ENCODE measurements at regions not wholly inside any gene's neighbourhood (a gene's known extent, or its start where the extent isn't known, plus 50 kb on each side); places are given as distances from the start of the nearest gene placed in this dataset.
"Not testable (repeated sequence)": the region's sequence is repeated elsewhere in the genome, so short reads cannot be mapped to it uniquely, and the experiment has no call there.

GRCh38 chr18:43775591-43775990 lies 498.3 kb upstream of the SYT4 start:
- 100% methylated on average over 2 of the region's 2 CpGs for WGBS
- Histone ChIP-seq H3K9me3 (ENCODE audit: insufficient read depth, low read depth, low read length) (no peaks in the 10 kb centered on the region), H3K27me3 (ENCODE audit: insufficient read depth, low read length) (no peaks in the 10 kb centered on the region), H3K27ac (ENCODE audit: low read depth, low read length) (no peak overlapping the region), H3K9ac (ENCODE audit: low read depth, low read length) (no peak overlapping the region), H3K36me3 (ENCODE audit: insufficient read depth, low read length) (no peaks in the 10 kb centered on the region), H3K4me1 (ENCODE audit: insufficient read depth, low read length) (peaks cover 13% of the 10 kb centered on the region), H3K4me3 (ENCODE audit: low read length) (no peak overlapping the region)

GRCh38 chr18:43776997-43777396 lies 499.7 kb upstream of the SYT4 start:
- peaks cover 13% of the 10 kb centered on the region for H3K4me1 ChIP-seq (ENCODE audit: insufficient read depth, low read length)
- H3K36me3 ChIP-seq (ENCODE audit: insufficient read depth, low read length), result no peaks in the 10 kb centered on the region
- H3K4me3 ChIP-seq (ENCODE audit: low read length), result no peak overlapping the region
- H3K27ac ChIP-seq (ENCODE audit: low read depth, low read length), result no peak overlapping the region
- no peak overlapping the region for H3K9ac ChIP-seq (ENCODE audit: low read depth, low read length)
- no peaks in the 10 kb centered on the region for H3K27me3 ChIP-seq (ENCODE audit: insufficient read depth, low read length)
- 100% methylated on average over 1 of the region's 2 CpGs for WGBS
- no peaks in the 10 kb centered on the region for H3K9me3 ChIP-seq (ENCODE audit: insufficient read depth, low read depth, low read length)

- Histone ChIP-seq H3K9ac (ENCODE audit: low read depth, low read length) (no peak overlapping the region), H3K36me3 (ENCODE audit: insufficient read depth, low read length) (no peaks in the 10 kb centered on the region), H3K27ac (ENCODE audit: low read depth, low read length) (no peak overlapping the region), H3K9me3 (ENCODE audit: insufficient read depth, low read depth, low read length) (no peaks in the 10 kb centered on the region), H3K4me1 (ENCODE audit: insufficient read depth, low read length) (peaks cover 13% of the 10 kb centered on the region), H3K4me3 (ENCODE audit: low read length) (no peak overlapping the region), H3K27me3 (ENCODE audit: insufficient read depth, low read length) (no peaks in the 10 kb centered on the region)
- 93% methylated on average over 2 of the region's 2 CpGs for WGBS
Measured at GRCh38 chr18:43777636-43778304, 500.5 kb upstream of the SYT4 start.

- Histone ChIP-seq H3K9me3 (ENCODE audit: insufficient read depth, low read depth, low read length) (no peaks in the 10 kb centered on the region), H3K36me3 (ENCODE audit: insufficient read depth, low read length) (no peaks in the 10 kb centered on the region), H3K4me3 (ENCODE audit: low read length) (no peak overlapping the region), H3K4me1 (ENCODE audit: insufficient read depth, low read length) (no peaks in the 10 kb centered on the region), H3K9ac (ENCODE audit: low read depth, low read length) (no peak overlapping the region), H3K27me3 (ENCODE audit: insufficient read depth, low read length) (no peaks in the 10 kb centered on the region), H3K27ac (ENCODE audit: low read depth, low read length) (no peak overlapping the region)
- WGBS, result 90% methylated on average over 2 of the region's 2 CpGs
Measured at GRCh38 chr18:43780782-43781340, 503.6 kb upstream of the SYT4 start.

GRCh38 chr18:43785158-43785557 lies 507.9 kb upstream of the SYT4 start:
- Histone ChIP-seq H3K9ac (ENCODE audit: low read depth, low read length) (no peak overlapping the region), H3K9me3 (ENCODE audit: insufficient read depth, low read depth, low read length) (no peaks in the 10 kb centered on the region), H3K27ac (ENCODE audit: low read depth, low read length) (no peak overlapping the region), H3K36me3 (ENCODE audit: insufficient read depth, low read length) (no peaks in the 10 kb centered on the region), H3K27me3 (ENCODE audit: insufficient read depth, low read length) (no peaks in the 10 kb centered on the region), H3K4me1 (ENCODE audit: insufficient read depth, low read length) (no peaks in the 10 kb centered on the region), H3K4me3 (ENCODE audit: low read length) (no peak overlapping the region)
- WGBS, result 85% methylated on average over 1 of the region's 1 CpG

GRCh38 chr18:43786893-43787292 lies 509.6 kb upstream of the SYT4 start:
- no peaks in the 10 kb centered on the region for H3K4me1 ChIP-seq (ENCODE audit: insufficient read depth, low read length)
- H3K4me3 ChIP-seq (ENCODE audit: low read length), result no peak overlapping the region
- WGBS, result 100% methylated on average over 3 of the region's 4 CpGs
- no peaks in the 10 kb centered on the region for H3K9me3 ChIP-seq (ENCODE audit: insufficient read depth, low read depth, low read length)
- no peak overlapping the region for H3K9ac ChIP-seq (ENCODE audit: low read depth, low read length)
- no peaks in the 10 kb centered on the region for H3K36me3 ChIP-seq (ENCODE audit: insufficient read depth, low read length)
- no peaks in the 10 kb centered on the region for H3K27me3 ChIP-seq (ENCODE audit: insufficient read depth, low read length)
- H3K27ac ChIP-seq (ENCODE audit: low read depth, low read length), result no peak overlapping the region

GRCh38 chr18:43787721-43788120 lies 510.4 kb upstream of the SYT4 start:
- not testable (repeated sequence) for H3K36me3 ChIP-seq (ENCODE audit: insufficient read depth, low read length); H3K9me3 ChIP-seq (ENCODE audit: insufficient read depth, low read depth, low read length); H3K27ac ChIP-seq (ENCODE audit: low read depth, low read length); H3K4me1 ChIP-seq (ENCODE audit: insufficient read depth, low read length); H3K9ac ChIP-seq (ENCODE audit: low read depth, low read length); H3K4me3 ChIP-seq (ENCODE audit: low read length); H3K27me3 ChIP-seq (ENCODE audit: insufficient read depth, low read length)

- Histone ChIP-seq H3K4me3 (ENCODE audit: low read length) (no peak overlapping the region), H3K9ac (ENCODE audit: low read depth, low read length) (no peak overlapping the region), H3K36me3 (ENCODE audit: insufficient read depth, low read length) (no peaks in the 10 kb centered on the region), H3K27ac (ENCODE audit: low read depth, low read length) (no peak overlapping the region), H3K9me3 (ENCODE audit: insufficient read depth, low read depth, low read length) (no peaks in the 10 kb centered on the region), H3K27me3 (ENCODE audit: insufficient read depth, low read length) (no peaks in the 10 kb centered on the region), H3K4me1 (ENCODE audit: insufficient read depth, low read length) (no peaks in the 10 kb centered on the region)
- 86% methylated on average over 2 of the region's 3 CpGs for WGBS
Measured at GRCh38 chr18:43789234-43790000, 512.1 kb upstream of the SYT4 start.

GRCh38 chr18:43793910-43794309 lies 516.6 kb upstream of the SYT4 start:
- Histone ChIP-seq H3K9ac (ENCODE audit: low read depth, low read length) (no peak overlapping the region), H3K27me3 (ENCODE audit: insufficient read depth, low read length) (no peaks in the 10 kb centered on the region)
- WGBS, result 100% methylated on average over 1 of the region's 1 CpG

GRCh38 chr18:43794363-43794762 lies 517.1 kb upstream of the SYT4 start:
- Histone ChIP-seq H3K27me3 (ENCODE audit: insufficient read depth, low read length) (no peaks in the 10 kb centered on the region), H3K4me1 (ENCODE audit: insufficient read depth, low read length) (no peaks in the 10 kb centered on the region), H3K9me3 (ENCODE audit: insufficient read depth, low read depth, low read length) (no peaks in the 10 kb centered on the region), H3K36me3 (ENCODE audit: insufficient read depth, low read length) (no peaks in the 10 kb centered on the region), H3K9ac (ENCODE audit: low read depth, low read length) (no peak overlapping the region), H3K4me3 (ENCODE audit: low read length) (no peak overlapping the region), H3K27ac (ENCODE audit: low read depth, low read length) (no peak overlapping the region)
- 96% methylated on average over 2 of the region's 2 CpGs for WGBS

More at GRCh38 chr18:43793910-43794309, 516.6 kb upstream of the SYT4 start:
- Histone ChIP-seq H3K4me1 (ENCODE audit: insufficient read depth, low read length) (no peaks in the 10 kb centered on the region), H3K4me3 (ENCODE audit: low read length) (no peak overlapping the region), H3K36me3 (ENCODE audit: insufficient read depth, low read length) (no peaks in the 10 kb centered on the region), H3K27ac (ENCODE audit: low read depth, low read length) (no peak overlapping the region), H3K9me3 (ENCODE audit: insufficient read depth, low read depth, low read length) (no peaks in the 10 kb centered on the region)

- no peaks in the 10 kb centered on the region for H3K36me3 ChIP-seq (ENCODE audit: insufficient read depth, low read length)
- no peaks in the 10 kb centered on the region for H3K9me3 ChIP-seq (ENCODE audit: insufficient read depth, low read depth, low read length)
- H3K27me3 ChIP-seq (ENCODE audit: insufficient read depth, low read length), result no peaks in the 10 kb centered on the region
- no peaks in the 10 kb centered on the region for H3K4me1 ChIP-seq (ENCODE audit: insufficient read depth, low read length)
- no peak overlapping the region for H3K9ac ChIP-seq (ENCODE audit: low read depth, low read length)
- 100% methylated on average over 1 of the region's 1 CpG for WGBS
- no peak overlapping the region for H3K27ac ChIP-seq (ENCODE audit: low read depth, low read length)
- no peak overlapping the region for H3K4me3 ChIP-seq (ENCODE audit: low read length)
Measured at GRCh38 chr18:43797347-43797746, 520.1 kb upstream of the SYT4 start.

All from HUES64 (cell line).